ENCODE measurements at regions not wholly inside any gene's neighbourhood (a gene's known extent, or its start where the extent isn't known, plus 50 kb on each side); places are given as distances from the start of the nearest gene placed in this dataset.

- TF ChIP-seq POLR2A (IDR thresholded peaks at IDR 0.05; ENCODE audit: extremely low read depth, insufficient read length) (no peak), CTCF (IDR thresholded peaks at IDR 0.05; ENCODE audit: low read depth, low read length) (no peak), MAX (IDR thresholded peaks at IDR 0.05; ENCODE audit: low read depth, low read length) (no peak), MYC (IDR thresholded peaks at IDR 0.05; ENCODE audit: low read depth, low read length) (no peak)
Measured at GRCh38 chr6:113313841-113314240, 543.3 kb upstream of the MARCKS start.

Measured in NB4 (cell line).